HG03066 (cell line): ENCODE measurements at regions not wholly inside any gene's neighbourhood (a gene's known extent, or its start where the extent isn't known, plus 50 kb on each side); places are given as distances from the start of the nearest gene placed in this dataset.

Experiments used
- ATAC-seq: cut with Tn5 transposase; IDR thresholded peaks from one replicate; pipeline ENCODE4 v1.9.1; 2021; ENCODE audit warnings: low read depth; ENCODE audit not compliant: unreplicated experiment

DNA sequence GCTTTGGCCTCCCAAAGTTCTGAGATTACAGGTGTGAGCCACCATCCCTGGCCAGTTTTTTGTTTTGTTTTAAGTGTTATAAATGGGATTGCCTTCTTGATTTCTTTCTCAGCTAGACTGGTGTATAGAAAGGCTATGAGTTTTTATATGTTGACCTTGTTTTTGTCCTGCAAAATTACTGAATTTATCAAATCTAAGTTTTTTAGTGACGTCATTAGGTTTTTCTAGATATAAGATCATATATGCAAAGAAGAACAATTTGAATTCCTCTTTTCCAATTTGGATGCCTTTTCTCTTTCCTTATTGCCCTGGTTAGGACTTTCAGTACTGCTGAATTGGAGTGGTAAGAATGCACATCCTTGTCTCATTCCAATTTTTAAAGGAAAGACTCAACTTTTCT, 81.3 kb upstream of the MOCS1 start:
- ATAC-seq: no peak

DNA sequence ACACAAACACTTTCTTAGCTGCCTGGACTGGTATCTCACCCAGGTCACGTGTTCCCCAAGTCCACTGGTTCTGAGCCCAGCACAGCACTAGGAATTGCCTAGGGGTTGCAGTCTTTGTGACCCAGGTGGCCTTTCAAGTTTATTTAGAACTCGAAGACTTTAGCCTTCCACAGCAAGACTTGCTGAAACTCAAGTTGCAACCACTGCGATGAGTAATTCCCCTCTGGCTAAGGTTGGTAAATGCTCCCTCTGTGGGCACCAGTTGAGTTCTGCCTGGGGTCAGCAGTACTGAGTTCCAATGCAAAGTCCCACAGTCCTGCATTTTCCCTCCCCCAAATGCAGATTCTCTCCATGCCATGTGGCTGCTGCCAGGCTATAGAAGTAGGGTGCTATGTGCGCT, 77.6 kb upstream of the MOCS1 start:
- ATAC-seq: no peak

GRCh38 chr6:40000964-40001515, 66.8 kb upstream of the MOCS1 start:
- ATAC-seq: no peak

- ATAC-seq: no peak
Observed at GRCh38 chr6:39999006-39999867, 65.0 kb upstream of the MOCS1 start.

DNA sequence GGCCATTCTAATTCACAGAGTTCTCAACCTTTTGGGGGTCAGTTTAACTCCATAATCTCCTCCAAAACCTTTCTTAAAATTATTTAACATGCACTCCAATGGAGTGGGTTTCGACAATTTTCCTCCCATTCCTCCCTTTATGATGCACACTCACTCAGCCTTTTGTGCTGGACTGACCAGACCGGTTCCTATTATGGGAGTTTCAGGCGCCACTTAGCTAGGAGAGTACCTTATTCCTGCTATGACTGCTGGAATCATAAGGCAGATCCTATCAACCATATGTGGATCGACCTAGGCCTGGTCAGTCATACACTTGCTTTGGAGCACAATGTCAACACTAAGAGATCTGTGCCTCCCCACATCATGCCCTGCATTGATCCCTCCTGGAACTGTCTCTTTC, 63.9 kb upstream of the MOCS1 start:
- no peak for ATAC-seq

DNA sequence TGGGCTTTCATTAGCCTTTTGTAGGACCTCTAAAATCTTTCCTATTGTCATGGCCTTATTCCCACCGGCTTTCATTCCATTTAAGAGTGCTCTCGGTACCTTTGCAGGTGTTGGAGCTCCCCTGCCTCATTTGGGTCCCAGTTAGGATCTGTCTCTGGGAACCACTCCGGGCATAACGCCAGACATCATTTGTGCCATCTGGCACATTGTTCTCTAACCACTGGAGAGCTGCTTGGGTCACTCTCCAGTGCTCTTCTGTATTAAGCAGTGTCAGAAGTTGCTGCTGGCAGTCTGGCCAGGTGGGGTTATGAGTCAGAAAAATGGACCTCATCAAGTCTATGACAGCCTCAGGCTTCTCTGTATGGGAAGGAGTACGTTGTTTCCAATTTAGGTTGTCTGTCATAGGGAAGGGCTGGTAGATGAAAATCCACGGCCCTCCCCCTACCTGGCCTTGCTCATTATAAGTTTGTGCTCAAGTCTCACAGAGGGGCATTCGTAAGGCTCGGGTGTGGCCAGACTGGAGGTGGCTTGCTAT, 62.9 kb upstream of the MOCS1 start:
- no peak for ATAC-seq

DNA sequence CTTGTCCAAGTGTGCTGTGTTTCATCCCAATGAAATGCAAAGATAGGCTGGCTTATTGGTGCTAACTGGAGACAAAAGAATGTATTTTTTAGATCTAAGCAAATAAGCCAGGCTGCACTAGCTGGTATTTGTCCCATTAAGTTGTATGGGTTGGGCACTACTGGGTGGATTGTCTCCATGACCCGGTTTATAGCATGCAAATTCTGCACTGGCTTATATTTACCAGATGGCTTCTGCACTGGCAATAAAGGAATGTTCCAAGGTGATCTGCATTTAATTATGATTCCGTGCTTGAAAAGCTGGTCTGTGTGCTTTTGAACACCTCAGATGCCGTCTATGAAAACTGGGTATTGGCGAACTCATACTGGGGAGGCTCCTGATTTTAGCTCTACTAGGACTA, 61.4 kb upstream of the MOCS1 start:
- no peak for ATAC-seq

- no peak for ATAC-seq
Observed at GRCh38 chr6:39992861-39993622, 58.8 kb upstream of the MOCS1 start.
